ENCODE measurements at regions not wholly inside any gene's neighbourhood (a gene's known extent, or its start where the extent isn't known, plus 50 kb on each side); places are given as distances from the start of the nearest gene placed in this dataset.

GRCh38 chr2:13694673-13695072 lies 937.8 kb upstream of the LRATD1 start:
- TF ChIP-seq CTCF (IDR thresholded peaks at IDR 0.05; ENCODE audit: borderline replicate concordance, extremely low read depth, low read length, poor library complexity, severe bottlenecking) (no peak), EZH2 (IDR thresholded peaks at IDR 0.05; ENCODE audit: borderline replicate concordance, low read depth, low read length, severe bottlenecking) (no peak)
